Right cardiac atrium (tissue), 5 donors: ENCODE measurements at regions not wholly inside any gene's neighbourhood (a gene's known extent, or its start where the extent isn't known, plus 50 kb on each side); places are given as distances from the start of the nearest gene placed in this dataset.
"Not testable (repeated sequence)": the region's sequence is repeated elsewhere in the genome, so short reads cannot be mapped to it uniquely, and the experiment has no call there.

Experiments
- ATAC-seq, 2 donors: fragments of 200-7000 bp; cut with Tn5 transposase; one replicate each; pipeline versions ENCODE4 v1.8.0 to v1.9.1; 2020; ENCODE audit warnings: moderate library complexity in 2 of 2, mild to moderate bottlenecking in 1 of 2
- DNase-seq, 3 donors: peaks; one replicate each; pipeline ENCODE4 v3.0.0-alpha.2; 2020
- H3K27ac ChIP-seq: one replicate; pipeline ENCODE4 v1.5.1; 2013; ENCODE audit warnings: mild to moderate bottlenecking, low read length, control low read depth, moderate library complexity
- H3K27me3 ChIP-seq: one replicate; pipeline ENCODE4 v1.6.1; 2013; ENCODE audit not compliant: control insufficient read depth, insufficient read depth
- H3K4me1 ChIP-seq: one replicate; pipeline ENCODE4 v1.6.1; 2013; ENCODE audit warnings: low read length; ENCODE audit not compliant: control insufficient read depth, insufficient read depth
- H3K4me3 ChIP-seq: one replicate; pipeline ENCODE4 v1.5.1; 2013; ENCODE audit warnings: low read length, control low read depth
- H3K9me3 ChIP-seq: one replicate; pipeline ENCODE4 v1.6.1; 2013; ENCODE audit warnings: low read length; ENCODE audit not compliant: control insufficient read depth
- WGBS: extraction: QIAGEN DNeasy Blood & Tissue Kit; methylation state at CpG from one replicate; pipeline ENCODE4 v1.1.7; 2013; 5-methylcytosine and 5-hydroxymethylcytosine counted together
- intact Hi-C, 4 donors: fragments of 100-400 bp; cut with DNase I; formaldehyde crosslinking; loops; one replicate each; pipeline versions ENCODE4 v1.11.0 to v1.14.0; 2022 to 2023
- donor health status: healthy with polysubstance abuse.
- donor health status: DM: no; HTN: yes; CAD: no.
- donor health status: DM: no; HTN: no; CAD: no.
- donor health status: DM: no; HTN: yes; CAD: no; lungs with severe emphysema.
- donor health status: DM: yes; HTN: yes; CAD: no.

- Histone ChIP-seq H3K4me1 (no peaks in the 10 kb centered on the region), H3K27ac (no peak overlapping the region), H3K9me3 (no peaks in the 10 kb centered on the region), H3K4me3 (no peak overlapping the region), H3K27me3 (no peaks in the 10 kb centered on the region)
- WGBS, result 69% methylated on average over 3 of the region's 3 CpGs
- no peak for DNase-seq
- ATAC-seq, result no peak
- intact Hi-C loops, result no loop called here
Measured at GRCh38 chr22:17285656-17286055, 66.4 kb upstream of the ADA2 start.

GRCh38 chr22:17284888-17285287, 65.7 kb upstream of the ADA2 start:
- 66% methylated on average over 10 of the region's 10 CpGs for WGBS
- intact Hi-C loops, result no loop called here
- no peaks in the 10 kb centered on the region for H3K4me1 ChIP-seq
- H3K27me3 ChIP-seq, result no peaks in the 10 kb centered on the region
- no peak overlapping the region for H3K27ac ChIP-seq
- DNase-seq (no peak), ATAC-seq (no peak)
- no peaks in the 10 kb centered on the region for H3K9me3 ChIP-seq
- H3K4me3 ChIP-seq, result no peak overlapping the region

- H3K9me3 ChIP-seq, result no peaks in the 10 kb centered on the region
- intact Hi-C loops, result no loop called here
- H3K27ac ChIP-seq, result no peak overlapping the region
- WGBS, result 83% methylated on average over 2 of the region's 2 CpGs
- no peak for ATAC-seq
- no peak for DNase-seq
- H3K4me3 ChIP-seq, result no peak overlapping the region
- H3K27me3 ChIP-seq, result no peaks in the 10 kb centered on the region
- H3K4me1 ChIP-seq, result no peaks in the 10 kb centered on the region
Measured at GRCh38 chr22:17284466-17284865, 65.2 kb upstream of the ADA2 start.

- H3K4me1 ChIP-seq, ATAC-seq, H3K4me3 ChIP-seq, DNase-seq, intact Hi-C loops, H3K9me3 ChIP-seq, H3K27ac ChIP-seq, H3K27me3 ChIP-seq: not testable (repeated sequence)
- WGBS, result 79% methylated on average over 10 of the region's 10 CpGs
Measured at GRCh38 chr22:17283865-17284264, 64.6 kb upstream of the ADA2 start.

- H3K4me3 ChIP-seq, result no peak overlapping the region
- DNase-seq (no peak), ATAC-seq (no peak)
- 73% methylated on average over 4 of the region's 4 CpGs for WGBS
- intact Hi-C loops, result no loop called here
- H3K27me3 ChIP-seq, result no peaks in the 10 kb centered on the region
- no peaks in the 10 kb centered on the region for H3K9me3 ChIP-seq
- H3K4me1 ChIP-seq, result no peaks in the 10 kb centered on the region
- no peak overlapping the region for H3K27ac ChIP-seq
Measured at GRCh38 chr22:17283423-17283822, 64.2 kb upstream of the ADA2 start.

GRCh38 chr22:17281440-17281841, 62.2 kb upstream of the ADA2 start:
- no peak for ATAC-seq
- intact Hi-C loops, result no loop called here
- no peak overlapping the region for H3K27ac ChIP-seq
- 48% methylated on average over 8 of the region's 8 CpGs for WGBS
- H3K27me3 ChIP-seq, result no peaks in the 10 kb centered on the region
- no peak overlapping the region for H3K4me3 ChIP-seq
- DNase-seq, result no peak
- H3K9me3 ChIP-seq, result no peaks in the 10 kb centered on the region
- no peaks in the 10 kb centered on the region for H3K4me1 ChIP-seq

- Histone ChIP-seq H3K4me1 (no peaks in the 10 kb centered on the region), H3K27me3 (no peaks in the 10 kb centered on the region), H3K9me3 (no peaks in the 10 kb centered on the region), H3K27ac (no peak overlapping the region), H3K4me3 (no peak overlapping the region)
- ATAC-seq (no peak), DNase-seq (no peak)
- intact Hi-C loops, result no loop called here
- 84% methylated on average over 5 of the region's 5 CpGs for WGBS
Measured at GRCh38 chr22:17281026-17281425, 61.8 kb upstream of the ADA2 start.

- 49% methylated on average over 4 of the region's 4 CpGs for WGBS
- Histone ChIP-seq H3K4me1 (no peaks in the 10 kb centered on the region), H3K27ac (no peak overlapping the region), H3K4me3 (no peak overlapping the region), H3K9me3 (no peaks in the 10 kb centered on the region), H3K27me3 (no peaks in the 10 kb centered on the region)
- DNase-seq (no peak), ATAC-seq (no peak)
- intact Hi-C loops, result no loop called here
Measured at GRCh38 chr22:17272511-17272991, 53.3 kb upstream of the ADA2 start.

GRCh38 chr22:17271711-17272451, 52.6 kb upstream of the ADA2 start:
- H3K27ac ChIP-seq, result no peak overlapping the region
- intact Hi-C loops, result no loop called here
- no peaks in the 10 kb centered on the region for H3K27me3 ChIP-seq
- H3K4me1 ChIP-seq, result no peaks in the 10 kb centered on the region
- ATAC-seq (no peak), DNase-seq (no peak)
- no peaks in the 10 kb centered on the region for H3K9me3 ChIP-seq
- no peak overlapping the region for H3K4me3 ChIP-seq
- WGBS, result 90% methylated on average over 8 of the region's 8 CpGs

GRCh38 chr22:17269607-17270261, 50.5 kb upstream of the ADA2 start:
- 64% methylated on average over 14 of the region's 14 CpGs for WGBS
- ATAC-seq (no peak), DNase-seq (no peak)
- H3K9me3 ChIP-seq, result no peaks in the 10 kb centered on the region
- intact Hi-C loops, result no loop called here
- no peaks in the 10 kb centered on the region for H3K4me1 ChIP-seq
- H3K27me3 ChIP-seq, result no peaks in the 10 kb centered on the region
- no peak overlapping the region for H3K4me3 ChIP-seq
- H3K27ac ChIP-seq, result no peak overlapping the region

GRCh38 chr22:17269224-17269606, 50.0 kb upstream of the ADA2 start:
- DNase-seq (no peak), ATAC-seq (no peak)
- Histone ChIP-seq H3K27ac (no peak overlapping the region), H3K4me1 (no peaks in the 10 kb centered on the region), H3K4me3 (no peak overlapping the region), H3K27me3 (no peaks in the 10 kb centered on the region), H3K9me3 (no peaks in the 10 kb centered on the region)
- intact Hi-C loops, result no loop called here
- WGBS, result 68% methylated on average over 2 of the region's 2 CpGs
